ENCODE measurements at regions not wholly inside any gene's neighbourhood (a gene's known extent, or its start where the extent isn't known, plus 50 kb on each side); places are given as distances from the start of the nearest gene placed in this dataset.
"Not testable (repeated sequence)": the region's sequence is repeated elsewhere in the genome, so short reads cannot be mapped to it uniquely, and the experiment has no call there.

DNA sequence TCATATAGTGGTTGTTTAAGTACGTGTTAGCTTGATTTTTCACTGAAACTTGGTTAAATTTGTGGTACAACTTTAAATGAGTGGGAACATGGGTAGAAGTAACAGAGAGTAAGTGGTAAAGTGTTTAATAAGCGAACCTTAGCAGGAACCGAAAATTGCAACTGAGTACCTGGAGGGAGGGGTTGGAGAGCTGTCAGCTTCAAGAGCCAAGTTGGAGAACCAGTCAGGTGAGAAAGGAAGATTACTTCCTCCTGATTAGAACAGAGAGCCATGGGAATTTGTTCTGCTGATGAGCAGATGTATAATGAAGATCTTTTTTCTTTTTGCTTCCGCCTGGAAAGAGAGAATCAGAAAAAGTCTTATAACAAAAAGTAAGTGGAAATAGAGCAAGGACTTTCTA lies 158.4 kb upstream of the CDH7 start:
- in situ Hi-C loops (cut with HindIII; ENCODE audit: low pct_ligation_motif_present, low sequenced_read_pairs) = no loop called here
- no peak for TF ChIP-seq CTCF (IDR thresholded peaks at IDR 0.05; ENCODE audit: low read depth, low read length, missing control alignments)
- Histone ChIP-seq H3K27me3 (replicated peaks) (no peaks in the 10 kb centered on the region), H3K27ac (no peak overlapping the region), H3K4me3 (ENCODE audit: low read depth, low read length) (no peak overlapping the region), H3K36me3 (replicated peaks) (no peaks in the 10 kb centered on the region)
- no peak for DNase-seq

- no peak for TF ChIP-seq CTCF (IDR thresholded peaks at IDR 0.05; ENCODE audit: low read depth, low read length, missing control alignments)
- Histone ChIP-seq H3K27me3 (replicated peaks) (no peaks in the 10 kb centered on the region), H3K27ac (no peak overlapping the region), H3K4me3 (ENCODE audit: low read depth, low read length) (no peak overlapping the region), H3K36me3 (replicated peaks) (no peaks in the 10 kb centered on the region)
- DNase-seq = no peak
- in situ Hi-C loops (cut with HindIII; ENCODE audit: low pct_ligation_motif_present, low sequenced_read_pairs) = no loop called here
Observed at GRCh38 chr18:65587491-65587890, 163.3 kb upstream of the CDH7 start.

DNA sequence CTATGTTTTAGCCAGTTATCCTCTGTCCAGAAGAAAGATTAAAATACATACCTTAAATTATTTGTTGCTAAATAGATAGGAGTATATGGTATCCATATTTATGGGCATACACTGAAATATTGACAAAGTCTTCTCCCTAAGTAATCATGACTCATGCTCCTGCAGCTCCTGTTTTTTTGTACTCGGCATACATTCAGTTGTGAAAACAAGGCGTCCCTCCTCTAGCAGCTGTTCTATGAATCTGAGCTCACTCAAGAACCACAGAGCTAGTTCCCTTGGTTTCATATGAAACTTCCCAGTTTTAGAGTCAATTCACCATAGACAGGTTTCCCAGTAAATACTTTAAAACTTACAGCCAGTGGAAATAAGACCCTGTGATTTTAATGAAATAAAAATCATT lies 168.7 kb upstream of the CDH7 start:
- DNase-seq; in situ Hi-C loops (cut with HindIII; ENCODE audit: low pct_ligation_motif_present, low sequenced_read_pairs); H3K36me3 ChIP-seq (replicated peaks); H3K27ac ChIP-seq; H3K27me3 ChIP-seq (replicated peaks); H3K4me3 ChIP-seq (ENCODE audit: low read depth, low read length): not testable (repeated sequence)

- no peaks in the 10 kb centered on the region for H3K36me3 ChIP-seq (replicated peaks)
- H3K27ac ChIP-seq = no peak overlapping the region
- TF ChIP-seq CTCF (IDR thresholded peaks at IDR 0.05; ENCODE audit: low read depth, low read length, missing control alignments) = no peak
- no peak overlapping the region for H3K4me3 ChIP-seq (ENCODE audit: low read depth, low read length)
- H3K27me3 ChIP-seq (replicated peaks) = no peaks in the 10 kb centered on the region
- in situ Hi-C loops (cut with HindIII; ENCODE audit: low pct_ligation_motif_present, low sequenced_read_pairs) = no loop called here
- DNase-seq = no peak
Observed at GRCh38 chr18:65568866-65569265, 181.9 kb upstream of the CDH7 start.

DNA sequence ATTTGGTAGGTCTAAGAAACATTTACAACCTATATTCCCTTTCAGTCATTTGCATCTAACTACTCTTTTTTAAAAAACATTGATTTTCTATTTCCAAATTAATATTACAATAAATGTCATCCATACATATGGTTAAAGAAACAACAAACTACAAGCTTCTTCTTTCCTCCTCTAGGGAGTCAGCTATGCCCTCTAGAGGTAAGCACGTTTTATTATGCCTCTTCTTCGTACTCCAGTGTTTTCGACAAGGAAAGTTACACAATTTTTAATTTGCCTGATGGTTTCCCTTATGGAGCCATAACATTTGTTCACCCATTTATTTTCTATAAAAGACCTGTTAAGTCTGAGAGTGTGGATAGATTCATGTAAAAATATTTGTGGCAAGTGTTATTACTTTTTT lies 183.4 kb upstream of the CDH7 start:
- H3K27me3 ChIP-seq (replicated peaks) = no peaks in the 10 kb centered on the region
- H3K36me3 ChIP-seq (replicated peaks) = no peaks in the 10 kb centered on the region
- no peak overlapping the region for H3K4me3 ChIP-seq (ENCODE audit: low read depth, low read length)
- in situ Hi-C loops (cut with HindIII; ENCODE audit: low pct_ligation_motif_present, low sequenced_read_pairs) = no loop called here
- peak; percentile 39 for TF ChIP-seq CTCF (IDR thresholded peaks at IDR 0.05; ENCODE audit: low read depth, low read length, missing control alignments)
- DNase-seq = no peak
- no peak overlapping the region for H3K27ac ChIP-seq

- in situ Hi-C loops (cut with HindIII; ENCODE audit: low pct_ligation_motif_present, low sequenced_read_pairs) = no loop called here
- DNase-seq = no peak
Observed at GRCh38 chr18:65548316-65548715, 202.5 kb upstream of the CDH7 start.

More at GRCh38 chr18:65548316-65548715, 202.5 kb upstream of the CDH7 start:
- Histone ChIP-seq H3K4me3 (ENCODE audit: low read depth, low read length) (no peak overlapping the region), H3K36me3 (replicated peaks) (no peaks in the 10 kb centered on the region), H3K27me3 (replicated peaks) (no peaks in the 10 kb centered on the region), H3K27ac (no peak overlapping the region)
- no peak for TF ChIP-seq CTCF (IDR thresholded peaks at IDR 0.05; ENCODE audit: low read depth, low read length, missing control alignments)

All from brain microvascular endothelial cell (primary cell).